ENCODE measurements at regions not wholly inside any gene's neighbourhood (a gene's known extent, or its start where the extent isn't known, plus 50 kb on each side); places are given as distances from the start of the nearest gene placed in this dataset.
A peak's percentile ranks its signal among the peaks of the same experiment; 100 is the strongest.
"Not testable (repeated sequence)": the region's sequence is repeated elsewhere in the genome, so short reads cannot be mapped to it uniquely, and the experiment has no call there.

DNA sequence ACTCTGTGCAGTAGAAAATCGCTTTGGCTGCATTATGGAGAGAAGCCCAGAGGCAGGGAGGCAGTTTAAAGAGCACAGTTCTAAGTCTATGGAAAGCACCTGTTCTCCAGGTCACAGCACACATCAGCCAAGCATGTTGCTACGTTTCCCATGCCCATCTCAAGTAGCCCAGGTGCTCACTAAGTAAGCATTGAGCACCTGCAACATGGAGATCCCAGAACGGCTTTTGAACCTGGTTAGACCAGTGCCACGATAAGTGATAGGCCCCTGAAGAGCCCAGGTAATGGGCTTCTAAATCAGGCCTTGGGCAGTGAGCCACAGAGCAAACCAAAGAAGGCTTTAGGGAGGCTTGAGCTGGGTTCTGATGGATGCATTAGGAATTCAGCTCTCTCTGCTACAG lies 186.2 kb downstream of the C1orf94 start:
- H3K36me3 ChIP-seq: no peaks in the 10 kb centered on the region
- no peak overlapping the region for H3K4me3 ChIP-seq
- H3K9me3 ChIP-seq (replicated peaks in 1 of 11): no peaks in the 10 kb centered on the region

DNA sequence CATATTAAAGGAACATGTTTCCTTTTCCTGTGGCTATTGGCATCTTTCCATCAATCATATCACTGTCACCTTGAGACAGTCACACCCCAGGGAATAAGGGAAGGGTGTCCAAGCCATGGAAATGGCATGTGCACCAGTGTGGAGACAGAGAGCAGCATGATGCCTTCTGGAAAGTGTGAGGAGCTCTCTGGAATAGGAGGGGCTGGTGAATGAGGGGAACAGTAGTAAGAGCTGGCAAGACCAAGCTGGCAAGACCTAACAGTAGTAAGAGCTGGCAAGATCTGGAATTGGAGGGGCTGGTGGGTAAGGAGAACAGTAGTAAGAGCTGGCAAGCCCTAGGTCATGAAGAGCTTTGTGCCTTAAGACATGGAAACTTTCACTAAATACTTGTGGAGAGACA lies 186.7 kb downstream of the C1orf94 start:
- TF ChIP-seq Cebpa-rat (IDR thresholded peaks at IDR 0.05): no peak
- H3K36me3 ChIP-seq: no peaks in the 10 kb centered on the region
- no peak overlapping the region for H3K27ac ChIP-seq
- H3K9ac ChIP-seq: no peak overlapping the region
- no peak overlapping the region for H3K4me3 ChIP-seq
- peak overlapping the region in 4 of 11 experiments; percentile 12 to 25 (median 21); a peak in 1 of 22 replicates for H3K4me2 ChIP-seq
- no peaks in the 10 kb centered on the region for H3K27me3 ChIP-seq
- H3K9me3 ChIP-seq (replicated peaks in 1 of 11): no peaks in the 10 kb centered on the region
- H4K20me1 ChIP-seq: no peaks in the 10 kb centered on the region
- H3K4me1 ChIP-seq: peaks cover 0 to 7% (median 0%) of the 10 kb centered on the region in 10 experiments; a peak in 4 of 20 replicates

More for the DNA sequence above, 186.2 kb downstream of the C1orf94 start:
- Histone ChIP-seq H3K9ac (no peak overlapping the region), H3K27ac (no peak overlapping the region), H3K4me2 (peak overlapping the region in 5 of 11 experiments; percentile 6 to 25 (median 19); a peak in 3 of 22 replicates), H3K4me1 (peaks cover 0 to 7% (median 0%) of the 10 kb centered on the region in 10 experiments; a peak in 4 of 20 replicates), H3K27me3 (no peaks in the 10 kb centered on the region), H4K20me1 (no peaks in the 10 kb centered on the region)
- no peak for TF ChIP-seq Cebpa-rat (IDR thresholded peaks at IDR 0.05)

DNA sequence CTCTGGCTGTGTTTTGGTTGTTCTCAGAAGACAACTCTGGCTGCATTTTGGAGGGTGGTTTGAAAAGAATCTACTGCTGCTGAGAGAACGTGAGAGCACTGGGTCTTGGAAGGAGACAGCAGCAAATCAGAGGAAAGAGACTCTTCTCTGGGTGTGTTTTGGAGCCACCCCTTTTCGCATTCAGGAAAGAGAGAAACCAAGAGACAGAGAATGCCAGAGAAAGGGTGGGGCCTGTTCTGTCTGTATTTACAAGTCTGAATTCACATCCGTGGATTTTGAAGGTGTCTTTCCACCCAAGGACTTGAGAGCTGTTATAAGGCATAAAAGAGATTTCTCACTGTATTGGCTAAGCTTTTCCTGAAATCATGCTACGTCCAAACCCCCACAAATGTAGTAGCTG lies 187.2 kb downstream of the C1orf94 start:
- no peaks in the 10 kb centered on the region for H3K27me3 ChIP-seq
- no peaks in the 10 kb centered on the region for H3K9me3 ChIP-seq (replicated peaks in 1 of 11)
- no peak overlapping the region for H3K9ac ChIP-seq
- peaks cover 0 to 7% (median 0%) of the 10 kb centered on the region in 10 experiments; a peak in 4 of 20 replicates for H3K4me1 ChIP-seq
- H3K4me3 ChIP-seq: no peak overlapping the region
- H3K36me3 ChIP-seq: no peaks in the 10 kb centered on the region
- no peak overlapping the region for H3K4me2 ChIP-seq
- TF ChIP-seq Cebpa-rat (IDR thresholded peaks at IDR 0.05): no peak
- H3K27ac ChIP-seq: no peak overlapping the region
- H4K20me1 ChIP-seq: no peaks in the 10 kb centered on the region

DNA sequence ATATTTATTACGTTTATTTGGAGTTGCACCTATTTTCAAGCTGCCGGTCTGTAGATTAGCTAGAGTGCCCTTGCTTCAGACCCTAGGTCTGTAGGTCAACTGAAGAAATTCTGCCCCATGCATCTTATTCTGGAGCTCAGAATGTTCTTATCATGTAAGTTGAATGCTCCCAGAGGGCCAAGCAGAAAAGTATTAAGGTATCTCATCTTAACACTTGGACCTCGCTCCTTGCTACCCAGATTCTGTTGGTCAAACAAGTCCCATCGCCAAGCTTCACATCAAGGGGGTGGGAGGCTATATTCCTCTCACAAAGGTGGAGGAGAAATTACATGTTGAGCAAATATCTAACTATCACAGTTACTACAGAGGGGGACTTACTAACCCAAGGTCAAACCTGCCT lies 187.7 kb downstream of the C1orf94 start:
- Histone ChIP-seq H3K4me1 (peaks cover 0 to 7% (median 0%) of the 10 kb centered on the region in 10 experiments; a peak in 4 of 20 replicates), H3K27me3 (no peaks in the 10 kb centered on the region), H3K4me3 (no peak overlapping the region), H4K20me1 (no peaks in the 10 kb centered on the region), H3K27ac (no peak overlapping the region), H3K4me2 (no peak overlapping the region), H3K9me3 (replicated peaks in 1 of 11) (no peaks in the 10 kb centered on the region), H3K36me3 (no peaks in the 10 kb centered on the region), H3K9ac (no peak overlapping the region)
- TF ChIP-seq Cebpa-rat (IDR thresholded peaks at IDR 0.05): no peak

DNA sequence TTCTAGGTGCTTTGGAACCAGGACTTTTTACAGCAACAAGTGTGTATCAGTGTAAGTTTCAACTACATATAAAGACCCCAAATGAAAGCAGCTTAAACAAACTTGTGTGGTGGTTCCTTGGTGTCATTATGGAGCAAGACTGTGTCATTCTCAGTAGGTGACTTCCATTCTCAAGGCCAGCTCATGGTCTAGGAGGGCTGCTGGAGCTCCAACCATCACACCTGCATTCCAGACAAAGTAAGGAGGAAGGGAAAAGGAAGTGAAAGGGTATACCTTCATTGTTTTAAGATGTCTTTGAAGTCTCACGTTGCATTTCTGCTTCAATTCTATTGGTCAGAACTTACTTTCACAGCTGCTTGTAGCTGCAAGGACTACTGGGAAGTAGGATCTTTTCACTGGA lies 188.6 kb downstream of the C1orf94 start:
- Histone ChIP-seq H3K27me3 (no peaks in the 10 kb centered on the region), H4K20me1 (no peaks in the 10 kb centered on the region), H3K36me3 (no peaks in the 10 kb centered on the region), H3K9me3 (replicated peaks in 1 of 11) (no peaks in the 10 kb centered on the region), H3K4me1 (peaks cover 0 to 7% (median 0%) of the 10 kb centered on the region in 10 experiments; a peak in 4 of 20 replicates), H3K27ac (no peak overlapping the region), H3K4me2 (no peak overlapping the region), H3K4me3 (no peak overlapping the region), H3K9ac (no peak overlapping the region)
- TF ChIP-seq Cebpa-rat (IDR thresholded peaks at IDR 0.05): no peak

DNA sequence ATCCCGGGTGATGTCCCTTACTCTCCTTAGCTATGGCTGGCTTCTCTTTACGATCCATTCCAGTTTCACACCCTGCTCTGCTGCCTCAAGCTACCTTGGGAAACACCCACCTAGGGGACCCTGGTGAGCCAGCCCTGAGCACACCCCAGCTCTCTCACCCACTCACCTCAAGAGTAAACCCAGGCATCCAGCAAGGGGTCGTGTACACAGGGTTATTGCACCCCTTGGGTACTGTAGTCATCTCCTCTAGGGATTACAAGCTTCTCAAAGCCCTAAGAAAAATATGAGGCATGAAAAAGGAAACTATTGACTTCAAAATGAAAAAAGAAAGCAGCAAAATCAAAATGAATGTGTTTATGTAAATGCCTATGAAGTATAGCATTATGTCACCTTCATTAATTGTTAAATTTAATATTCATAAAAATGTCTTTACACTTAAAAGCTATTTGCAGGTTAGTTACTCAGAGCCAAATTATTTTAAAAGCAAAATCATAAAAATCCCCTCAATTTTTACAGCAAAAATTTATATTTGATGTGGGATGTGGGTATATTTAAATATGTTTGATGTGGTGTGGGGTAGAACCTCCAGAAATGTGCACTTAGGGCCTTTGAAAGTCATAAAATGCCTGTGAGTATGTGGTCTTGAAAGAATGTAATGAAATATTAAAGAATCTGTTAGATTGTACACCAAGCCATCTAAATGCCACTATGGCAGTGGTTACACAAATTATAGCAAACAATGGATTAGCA lies 190.3 kb downstream of the C1orf94 start:
- Histone ChIP-seq H3K27me3 (no peaks in the 10 kb centered on the region), H3K4me1 (peaks cover 0 to 7% (median 0%) of the 10 kb centered on the region in 10 experiments; a peak in 4 of 20 replicates), H4K20me1 (no peaks in the 10 kb centered on the region), H3K4me3 (no peak overlapping the region), H3K27ac (no peak overlapping the region), H3K36me3 (no peaks in the 10 kb centered on the region), H3K9ac (no peak overlapping the region), H3K9me3 (replicated peaks in 1 of 11) (no peaks in the 10 kb centered on the region), H3K4me2 (no peak overlapping the region)
- no peak for TF ChIP-seq Cebpa-rat (IDR thresholded peaks at IDR 0.05)

DNA sequence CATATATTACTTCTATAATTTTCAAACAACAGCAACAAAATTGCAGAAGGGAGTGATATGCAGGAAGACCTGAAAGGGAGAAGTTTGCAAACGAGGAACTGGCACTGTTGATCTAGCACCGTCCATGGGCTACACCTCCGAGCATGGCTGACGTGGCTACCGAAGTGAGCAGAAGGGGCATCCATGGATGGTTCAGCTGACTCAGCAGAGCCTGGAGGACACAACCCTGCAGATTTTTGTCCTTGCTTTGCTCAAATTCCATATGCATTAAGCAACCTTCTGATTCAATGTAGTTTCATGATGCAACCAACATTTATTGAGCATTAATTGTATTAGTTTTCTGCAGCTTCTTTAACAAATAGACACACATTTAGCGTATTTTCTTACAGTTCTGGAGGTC lies 191.2 kb downstream of the C1orf94 start:
- no peak overlapping the region for H3K4me3 ChIP-seq
- no peaks in the 10 kb centered on the region for H3K36me3 ChIP-seq
- TF ChIP-seq Cebpa-rat (IDR thresholded peaks at IDR 0.05): no peak
- H3K4me1 ChIP-seq: peaks cover 0 to 6% (median 0%) of the 10 kb centered on the region in 10 experiments; a peak in 4 of 20 replicates
- H3K27ac ChIP-seq: no peak overlapping the region
- H3K9me3 ChIP-seq (replicated peaks in 1 of 11): no peaks in the 10 kb centered on the region
- no peak overlapping the region for H3K4me2 ChIP-seq
- H3K27me3 ChIP-seq: no peaks in the 10 kb centered on the region
- H4K20me1 ChIP-seq: no peaks in the 10 kb centered on the region
- H3K9ac ChIP-seq: no peak overlapping the region

DNA sequence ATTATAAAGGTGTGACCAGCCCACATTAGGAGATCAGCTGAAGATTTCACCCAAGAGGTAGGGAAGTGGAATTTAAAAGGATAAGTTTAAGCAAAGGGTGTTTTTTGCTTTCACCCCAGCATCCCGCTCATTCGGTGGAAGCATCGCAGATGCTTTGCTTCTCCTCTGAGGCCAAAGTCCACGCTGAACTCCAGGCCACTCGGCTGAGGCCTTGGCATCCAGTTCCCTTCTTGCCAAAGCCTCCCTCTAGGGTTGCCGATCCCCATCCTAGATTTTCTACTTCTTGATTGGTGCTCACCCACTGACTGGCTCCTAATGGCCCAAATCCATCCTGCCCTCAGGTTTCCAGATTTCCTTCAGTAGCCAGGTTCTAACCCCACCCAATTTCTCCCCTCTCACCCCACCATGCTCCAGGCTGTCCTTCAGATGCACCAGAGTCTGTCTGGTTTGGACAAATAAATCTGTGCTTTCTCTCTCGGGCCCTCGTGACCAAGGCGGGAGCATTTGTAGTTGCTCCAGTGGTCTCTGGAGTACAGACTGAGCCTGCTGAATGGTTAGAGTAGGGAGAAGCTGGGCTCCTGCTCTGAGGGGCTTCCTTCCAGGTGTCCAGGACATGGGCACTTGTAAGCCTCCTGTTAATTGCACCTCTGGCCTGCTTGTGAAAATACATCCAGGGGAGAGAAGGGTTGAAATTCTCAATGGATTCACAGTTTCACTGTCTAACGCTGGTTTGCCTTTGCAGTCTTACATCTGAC lies 193.2 kb downstream of the C1orf94 start:
- TF ChIP-seq Cebpa-rat (IDR thresholded peaks at IDR 0.05): no peak
- H3K9ac ChIP-seq: no peak overlapping the region
- no peaks in the 10 kb centered on the region for H3K4me1 ChIP-seq
- no peak overlapping the region for H3K4me2 ChIP-seq
- no peak overlapping the region for H3K27ac ChIP-seq
- H3K4me3 ChIP-seq: no peak overlapping the region
- no peaks in the 10 kb centered on the region for H4K20me1 ChIP-seq
- no peaks in the 10 kb centered on the region for H3K27me3 ChIP-seq
- H3K9me3 ChIP-seq (replicated peaks in 1 of 11): no peaks in the 10 kb centered on the region
- no peaks in the 10 kb centered on the region for H3K36me3 ChIP-seq

DNA sequence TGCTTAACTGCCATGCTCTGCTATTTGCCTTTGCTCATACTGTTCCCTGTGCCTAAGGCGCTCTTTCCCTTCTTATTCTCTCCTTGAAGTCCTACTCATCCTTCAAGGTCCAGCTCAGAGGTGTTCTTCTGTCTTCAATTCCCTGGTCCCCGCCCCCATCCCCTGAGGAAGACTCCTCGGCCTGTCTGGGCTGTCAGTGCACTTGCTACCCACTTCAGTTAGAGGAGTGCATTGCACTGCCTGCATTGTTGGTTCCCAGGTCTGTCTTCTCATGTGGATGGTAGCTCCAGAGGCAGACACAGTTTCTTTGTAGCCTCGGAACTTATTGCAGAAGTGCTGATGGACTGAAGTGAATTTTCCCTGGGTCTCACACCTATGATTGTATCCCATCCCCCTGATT lies 194.0 kb downstream of the C1orf94 start:
- no peak overlapping the region for H3K4me2 ChIP-seq
- H3K9ac ChIP-seq: no peak overlapping the region
- no peaks in the 10 kb centered on the region for H3K9me3 ChIP-seq (replicated peaks in 1 of 11)
- no peak for TF ChIP-seq Cebpa-rat (IDR thresholded peaks at IDR 0.05)
- H3K36me3 ChIP-seq: no peaks in the 10 kb centered on the region
- no peak overlapping the region for H3K27ac ChIP-seq
- H3K4me1 ChIP-seq: no peaks in the 10 kb centered on the region
- no peaks in the 10 kb centered on the region for H3K27me3 ChIP-seq
- H3K4me3 ChIP-seq: no peak overlapping the region
- no peaks in the 10 kb centered on the region for H4K20me1 ChIP-seq

DNA sequence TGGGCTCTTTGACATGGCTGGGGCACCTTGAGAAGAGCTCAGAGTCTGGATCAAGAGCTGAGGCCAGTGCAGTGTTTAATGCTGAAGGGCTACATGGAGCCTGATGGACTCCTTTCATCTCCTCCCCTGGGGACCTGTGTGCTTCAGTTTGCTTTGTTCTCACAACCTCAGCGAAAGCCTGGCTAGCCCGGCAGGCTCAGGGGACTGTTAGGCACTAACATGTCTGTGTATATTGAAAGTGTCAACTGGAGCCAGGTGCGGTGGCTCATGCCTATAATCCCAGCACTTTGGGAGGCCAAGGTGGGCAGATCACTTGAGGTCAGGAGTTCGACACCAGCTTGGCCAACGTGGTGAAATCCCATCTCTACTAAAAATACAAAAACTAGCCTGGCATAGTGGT lies 194.5 kb downstream of the C1orf94 start:
- not testable (repeated sequence) for H4K20me1 ChIP-seq; H3K36me3 ChIP-seq; H3K27me3 ChIP-seq; H3K27ac ChIP-seq; H3K9me3 ChIP-seq (replicated peaks in 1 of 11); H3K4me1 ChIP-seq; H3K9ac ChIP-seq; H3K4me2 ChIP-seq; H3K4me3 ChIP-seq

All from BLaER1 treated with 17β-estradiol and CSF1 and Interleukin-3, amounts not matched to agents 10 nM and 100 nM (cell line).